NCI-H1417 (cell line): ENCODE measurements at regions not wholly inside any gene's neighbourhood (a gene's known extent, or its start where the extent isn't known, plus 50 kb on each side); places are given as distances from the start of the nearest gene placed in this dataset.

Experiments used
- DNase-seq, 3 experiments: peaks; one replicate each; lab custom pipeline; 2025; lab: John Stamatoyannopoulos, UW

DNA sequence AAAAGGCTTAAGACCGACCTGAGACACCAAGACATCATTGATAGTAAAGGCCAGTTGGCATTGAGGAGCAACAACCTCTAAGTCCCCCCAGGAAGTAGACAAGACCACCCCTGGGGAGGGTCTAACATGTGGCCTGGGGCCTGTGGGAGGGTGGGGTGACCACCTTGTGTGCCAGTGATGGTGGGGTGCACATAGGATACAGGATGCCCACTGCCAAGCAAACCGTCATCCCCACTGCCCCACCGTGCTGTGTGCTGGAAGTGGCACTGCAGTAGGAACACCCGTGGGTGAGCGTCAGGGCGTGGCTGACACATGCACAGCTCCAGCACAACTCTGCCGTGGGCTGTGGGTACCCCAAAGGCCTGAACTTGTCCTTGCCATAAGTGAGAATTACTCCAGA, 84.3 kb upstream of the LGALSL start:
- no peak for DNase-seq

DNA sequence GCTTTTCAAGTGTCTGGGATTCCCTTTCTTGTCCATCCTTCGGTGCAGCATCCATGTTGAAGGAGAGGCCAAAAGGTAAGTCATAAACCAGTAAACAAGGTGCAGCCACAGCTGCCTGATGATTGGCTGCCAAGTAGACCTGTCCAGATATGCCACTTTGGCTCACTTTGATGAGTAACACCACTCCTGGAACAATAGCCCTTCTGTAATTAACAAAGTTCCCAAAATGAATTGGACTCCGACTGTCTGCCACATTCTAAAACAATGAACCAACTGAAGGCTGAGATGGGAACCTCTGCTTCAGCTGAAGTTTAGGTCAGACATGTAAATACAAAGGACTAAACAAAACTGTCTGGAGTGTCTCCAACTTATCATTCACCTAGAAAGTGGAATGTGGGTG, 82.2 kb upstream of the LGALSL start:
- DNase-seq = no peak

DNA sequence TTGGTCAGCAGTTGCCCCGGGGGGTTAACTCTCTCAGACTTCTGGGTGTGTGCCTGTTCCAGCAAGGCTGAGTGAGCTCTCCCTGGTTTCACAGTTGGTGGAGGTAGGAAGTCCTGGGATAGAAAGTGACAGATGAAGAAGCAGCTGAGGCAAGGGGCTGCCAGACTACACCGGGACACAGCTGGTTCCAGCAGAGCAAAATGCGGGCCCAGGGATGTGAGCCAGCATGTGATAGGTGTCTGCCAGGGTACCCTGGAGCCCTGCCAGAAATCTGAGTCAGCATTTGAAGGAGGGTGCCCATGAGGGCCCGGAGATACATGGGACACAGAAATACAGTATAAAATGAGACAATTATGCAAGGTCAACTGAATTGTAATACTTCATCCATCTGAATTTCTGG, 79.3 kb upstream of the LGALSL start:
- DNase-seq = no peak

DNA sequence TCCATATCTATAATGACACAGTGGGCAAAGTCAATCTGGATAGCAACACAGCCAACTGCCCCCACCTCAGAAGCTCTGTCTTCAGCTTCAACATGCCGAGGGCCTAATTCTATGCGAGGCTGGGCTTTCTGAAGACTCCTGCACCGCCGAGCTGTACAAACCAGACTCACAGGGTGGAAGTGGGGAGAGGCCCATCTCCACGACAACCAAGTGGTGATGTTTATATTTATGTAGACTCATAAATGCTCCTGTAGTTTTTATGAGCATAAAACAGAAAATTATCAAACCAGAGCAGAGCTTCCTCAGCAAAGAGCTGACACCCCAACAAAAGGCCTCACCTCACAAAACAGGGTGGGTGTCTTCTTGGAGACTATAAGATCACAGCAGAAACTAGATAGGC, 77.0 kb upstream of the LGALSL start:
- DNase-seq = peak in 1 of 3 experiments; percentile 17

DNA sequence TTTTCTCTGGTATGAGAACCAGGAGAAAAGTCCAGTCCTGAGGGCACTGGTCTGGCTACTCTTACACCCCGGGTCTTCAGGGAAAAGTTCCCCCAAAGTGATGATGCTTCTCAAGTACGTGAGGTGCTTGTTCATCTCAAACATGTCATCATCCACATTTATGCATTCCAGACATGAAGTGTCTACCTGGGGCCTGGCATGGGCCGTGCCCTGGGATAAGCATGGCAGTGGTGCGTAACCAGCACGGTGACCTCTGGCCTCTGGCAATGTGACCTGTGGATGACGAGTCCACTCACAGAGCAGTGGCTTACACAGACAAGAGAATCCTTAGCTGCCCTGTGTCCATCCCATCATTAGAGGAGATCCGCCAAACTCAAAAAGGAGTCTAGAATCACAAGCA, 74.8 kb upstream of the LGALSL start:
- no peak for DNase-seq

DNA sequence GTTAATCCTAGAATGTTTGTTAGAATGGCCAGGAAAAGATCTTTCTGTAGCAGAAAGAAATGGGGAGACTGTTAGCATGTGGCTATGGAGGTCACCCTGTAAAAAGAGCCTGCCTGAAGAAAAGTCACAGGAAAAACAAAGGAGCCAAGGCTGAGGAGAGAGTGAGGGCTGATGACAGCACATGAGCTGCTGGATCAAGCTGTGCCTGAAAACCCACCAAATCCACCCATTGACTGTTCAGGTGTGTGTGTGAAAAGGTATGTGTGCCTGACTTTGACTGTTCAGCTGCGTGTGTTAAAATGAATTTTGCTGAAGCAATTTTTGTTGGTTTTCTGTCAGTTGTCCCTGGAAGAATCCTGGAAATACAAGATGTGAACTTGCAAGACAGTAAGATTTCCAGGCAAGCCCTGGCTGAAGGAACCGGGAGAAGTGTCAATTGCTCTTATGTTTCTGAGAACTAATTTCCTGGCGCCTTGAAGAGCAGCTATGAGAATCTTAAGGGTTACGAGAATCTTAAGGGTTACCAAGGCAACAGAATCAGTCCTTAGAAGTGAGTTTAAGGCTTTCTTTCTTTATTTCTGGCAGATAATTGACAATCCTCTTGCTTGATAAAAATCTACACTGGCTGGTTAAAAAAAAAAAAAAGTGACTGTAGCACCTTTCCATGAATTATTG, 73.0 kb upstream of the LGALSL start:
- DNase-seq = no peak

DNA sequence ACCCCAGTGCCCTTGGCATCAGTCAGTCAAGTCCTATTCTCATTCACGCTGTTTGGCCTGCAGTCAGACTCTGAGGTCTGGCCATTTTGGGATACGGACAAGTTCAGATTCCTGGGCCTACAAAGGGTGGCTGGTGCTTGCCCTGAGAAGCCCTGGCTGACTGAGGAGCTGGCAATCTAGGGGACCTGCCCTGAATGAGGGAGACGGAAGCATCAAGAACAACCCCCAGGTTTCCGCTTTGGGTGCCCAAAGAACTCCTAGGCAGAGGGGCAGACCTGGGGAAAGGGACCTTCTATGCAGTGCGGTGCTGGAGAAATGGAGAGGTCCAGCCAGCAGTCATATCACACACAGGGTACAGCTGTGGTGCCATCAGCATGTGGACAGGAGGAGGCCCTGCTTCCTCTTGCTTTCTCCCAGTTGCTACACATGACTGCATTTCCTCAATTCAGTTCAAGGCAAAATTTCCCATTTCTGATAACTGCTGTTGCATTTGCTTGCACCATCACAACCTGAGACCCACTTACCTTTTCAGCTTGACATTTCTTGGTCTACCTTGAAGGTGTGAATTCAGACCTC, 70.9 kb upstream of the LGALSL start:
- DNase-seq = no peak

DNA sequence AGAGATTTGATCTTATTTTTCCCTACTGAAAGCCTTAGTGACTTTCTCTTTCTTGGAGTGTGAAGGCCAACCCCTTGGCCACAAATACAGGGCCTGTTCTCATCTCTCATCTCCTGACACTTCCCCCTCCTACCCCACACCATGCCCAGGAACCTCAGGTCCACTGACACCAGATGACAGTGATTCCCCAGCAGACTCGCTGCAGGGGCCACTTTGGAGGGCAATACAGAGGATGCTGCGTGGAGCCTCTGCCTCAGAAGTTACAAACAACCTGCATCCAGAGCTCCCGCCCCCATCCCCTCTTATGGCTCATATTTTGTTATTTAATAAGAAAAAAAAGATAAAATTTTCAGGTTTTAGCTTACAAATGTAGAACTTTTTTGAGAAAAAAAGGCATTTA, 70.1 kb upstream of the LGALSL start:
- DNase-seq = no peak

DNA sequence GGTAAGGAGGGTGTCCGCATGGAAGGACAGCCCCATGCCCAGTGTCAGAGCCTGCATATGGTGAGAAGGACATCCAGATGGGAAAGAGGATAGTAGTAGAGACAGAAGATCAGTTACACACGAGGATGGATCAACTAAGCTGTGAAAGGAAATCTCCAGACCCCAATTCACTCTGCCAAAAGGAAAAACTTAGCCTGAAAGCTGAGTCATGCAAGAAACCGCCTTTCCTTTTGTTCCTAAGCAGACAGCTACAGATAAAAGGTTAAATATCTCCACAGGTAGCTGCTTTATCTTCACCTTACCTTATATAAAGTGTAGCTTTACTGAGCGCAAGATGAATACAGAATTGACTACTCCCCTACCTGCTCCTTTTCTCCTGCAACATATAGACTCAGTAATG, 67.3 kb upstream of the LGALSL start:
- DNase-seq = no peak

DNA sequence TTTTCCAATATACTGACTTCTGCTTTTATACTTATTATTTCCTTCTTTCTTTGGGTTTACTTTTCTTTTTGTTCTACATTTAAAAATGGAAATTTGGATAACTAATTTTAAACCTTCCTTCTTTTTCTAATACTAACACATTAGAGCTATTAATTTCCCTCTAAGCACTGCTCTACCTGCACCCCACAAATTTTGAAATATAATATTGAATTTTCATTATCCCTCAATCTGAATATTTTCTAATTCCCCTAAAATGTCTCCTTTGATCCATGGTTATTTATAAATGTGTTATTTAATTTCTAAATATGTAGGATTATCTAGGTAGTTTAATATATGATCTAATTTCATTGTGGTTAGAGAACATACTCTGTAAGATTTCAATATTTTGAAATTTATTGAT, 63.4 kb upstream of the LGALSL start:
- DNase-seq = no peak

DNA sequence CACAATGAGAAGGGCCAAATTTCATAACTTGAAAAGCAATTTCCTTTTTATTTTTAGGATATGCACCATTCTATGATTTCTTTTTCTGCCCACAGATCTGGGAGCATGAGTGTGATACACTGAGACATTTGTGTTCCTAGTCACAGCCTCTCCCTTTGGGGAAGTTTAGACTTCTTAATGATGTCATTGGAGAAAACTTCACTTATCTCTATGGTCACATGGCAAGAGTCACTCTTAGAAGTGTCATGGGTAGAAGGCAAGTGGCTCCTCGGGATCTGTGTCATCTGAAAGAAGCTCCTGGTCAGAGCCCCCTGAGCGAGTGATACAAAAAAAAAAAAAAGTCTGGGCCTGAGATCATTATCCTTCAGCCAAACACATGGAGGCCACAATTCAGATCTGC, 62.5 kb upstream of the LGALSL start:
- no peak for DNase-seq

DNA sequence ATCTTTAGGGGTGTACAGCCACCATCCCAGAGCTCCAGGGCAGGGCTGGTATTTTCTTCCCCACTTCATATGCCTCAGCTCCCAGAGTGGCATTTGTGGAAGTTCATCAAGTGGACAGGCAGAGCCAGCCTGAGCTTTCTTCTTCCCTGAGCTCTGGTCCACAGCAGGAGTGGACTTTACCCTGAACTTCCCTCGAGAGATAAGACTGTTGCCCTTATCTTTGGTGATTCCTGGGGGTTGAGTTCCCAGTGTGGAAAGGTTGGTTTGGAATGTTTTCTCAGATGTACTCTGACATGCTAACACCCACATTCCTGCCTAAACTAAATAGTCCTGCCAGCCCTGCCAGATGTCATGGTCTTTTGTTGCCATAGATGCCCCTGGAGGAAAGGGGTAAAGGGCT, 62.0 kb upstream of the LGALSL start:
- no peak for DNase-seq

DNA sequence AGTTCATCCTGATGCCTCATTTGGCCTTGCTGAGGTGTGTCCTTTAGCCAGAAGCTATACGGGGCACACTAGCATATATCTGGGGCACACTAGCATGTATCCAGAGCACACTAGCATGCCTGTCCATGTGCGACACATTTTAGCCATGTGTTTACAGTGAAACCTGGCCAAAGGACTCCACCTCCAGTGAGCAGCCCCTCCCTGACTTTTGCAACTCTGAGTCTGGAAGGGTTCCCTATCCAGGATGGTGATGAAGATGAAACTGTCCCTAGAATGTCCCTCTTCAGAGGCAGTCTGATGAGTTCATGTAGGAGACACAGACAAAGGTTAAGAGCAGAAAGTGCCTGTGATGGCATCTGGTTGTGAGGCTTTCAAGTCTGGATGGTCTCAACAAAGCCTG, 61.4 kb upstream of the LGALSL start:
- DNase-seq = no peak

DNA sequence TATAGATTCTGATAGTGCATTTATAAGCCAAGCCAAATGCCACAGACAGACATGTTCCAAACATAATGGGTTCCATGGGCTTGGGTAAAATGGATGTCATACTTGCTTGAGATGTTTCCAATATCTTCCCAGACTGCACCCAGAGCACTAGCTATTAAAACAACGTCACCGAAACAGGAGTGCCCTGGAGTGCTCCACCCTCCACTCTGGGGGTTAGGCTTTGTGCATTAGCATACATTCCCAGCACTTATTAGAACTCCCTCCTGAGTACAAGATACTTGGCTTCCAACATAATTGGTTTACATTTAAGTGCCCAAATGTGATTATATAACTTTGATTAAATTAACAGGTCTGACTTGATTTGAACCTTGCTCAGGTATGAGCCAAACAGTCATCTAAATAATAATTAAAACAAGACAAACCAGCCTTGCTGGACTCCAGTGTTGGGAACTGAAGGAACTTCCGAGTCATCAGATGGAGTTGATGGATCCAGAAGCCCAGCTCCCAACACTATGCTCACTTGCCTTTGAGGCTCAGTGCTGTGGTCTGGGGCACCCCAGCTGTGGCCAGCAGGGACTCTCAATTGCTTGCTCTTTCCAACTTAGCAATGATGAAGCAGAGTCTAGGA, 60.5 kb upstream of the LGALSL start:
- DNase-seq = no peak

DNA sequence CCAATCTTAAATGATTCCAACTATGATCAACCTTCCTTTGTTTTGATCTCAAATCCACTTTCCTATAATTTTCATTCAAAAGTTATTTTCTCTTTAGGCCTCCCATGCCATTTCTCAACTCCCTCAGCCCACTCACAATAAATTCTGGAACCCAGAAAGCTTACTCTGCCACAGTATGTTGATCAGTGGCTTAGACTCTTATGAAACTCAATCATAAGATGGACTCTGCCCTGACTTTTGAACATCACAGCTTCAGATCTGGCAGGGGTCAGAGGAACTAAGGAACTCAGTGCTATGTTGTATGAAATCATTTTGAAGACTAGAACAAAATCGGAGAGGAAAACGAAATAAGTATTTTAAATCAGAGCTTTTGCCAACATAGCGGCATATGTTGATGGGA, 59.8 kb upstream of the LGALSL start:
- DNase-seq = no peak

DNA sequence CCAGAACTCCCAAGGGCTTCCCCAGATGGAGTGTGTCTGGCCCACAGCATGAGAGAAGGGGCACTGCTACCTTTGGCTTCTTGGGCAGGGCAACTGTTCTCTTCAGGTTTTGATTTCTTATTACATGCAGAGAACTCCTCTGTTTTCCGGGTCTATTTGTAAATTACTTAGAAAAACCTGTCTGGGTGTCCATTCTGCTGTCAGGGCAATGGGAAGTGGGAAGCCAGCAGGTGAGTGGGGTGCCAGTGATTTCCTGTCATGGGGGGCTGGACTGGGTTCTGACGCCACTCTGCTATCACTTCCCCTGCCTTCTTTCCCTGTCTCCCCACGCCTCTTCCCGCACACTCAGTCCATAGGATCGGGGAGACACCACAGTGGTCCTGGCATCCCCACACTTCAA, 58.0 kb upstream of the LGALSL start:
- no peak for DNase-seq

DNA sequence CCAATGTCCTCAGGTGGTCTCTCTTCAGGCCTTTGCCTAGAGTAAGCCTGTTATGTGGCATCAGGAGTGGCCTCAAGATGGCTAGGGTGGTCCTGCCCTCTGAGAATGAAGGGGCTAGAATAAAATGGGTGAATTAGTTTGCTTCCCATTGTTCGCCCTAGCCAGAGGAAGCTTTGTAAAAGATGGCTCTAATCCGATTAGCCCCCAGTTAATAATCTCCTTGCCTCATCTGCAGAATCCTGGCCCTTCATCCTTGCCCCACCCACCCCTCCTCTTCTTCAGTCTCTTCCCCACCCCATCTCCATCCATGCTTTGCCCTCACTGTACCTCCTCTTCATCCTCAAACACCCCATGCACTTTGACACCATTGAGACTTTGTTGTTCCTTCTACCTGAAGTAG, 57.4 kb upstream of the LGALSL start:
- no peak for DNase-seq

DNA sequence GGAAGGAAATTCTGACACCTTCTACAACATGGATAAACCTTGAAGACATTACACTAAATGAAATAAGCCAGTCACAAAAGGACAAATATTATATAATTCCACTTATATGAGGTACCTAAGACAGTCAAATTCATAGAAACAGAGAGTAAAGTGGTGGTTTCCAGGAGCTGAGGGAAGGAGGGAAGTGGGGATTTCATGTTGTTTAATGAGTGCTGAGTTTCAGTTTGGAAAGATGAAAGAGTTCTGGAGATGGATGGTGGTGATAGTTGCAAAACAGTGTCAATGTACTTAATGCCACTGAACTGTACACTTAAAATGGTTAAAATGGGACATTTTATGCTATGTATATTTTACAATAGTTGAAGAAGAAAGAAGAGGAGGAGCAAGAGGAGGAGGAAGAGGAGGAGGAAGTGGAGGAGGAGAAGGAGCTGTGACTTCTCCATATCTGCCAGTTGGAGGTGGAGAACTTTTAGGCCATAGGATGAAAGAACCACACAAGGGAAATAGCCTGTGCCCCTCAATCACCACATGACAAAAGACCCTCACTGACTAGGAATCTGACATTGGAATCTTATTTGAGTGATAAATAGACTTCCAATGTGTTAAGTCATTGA, 55.3 kb upstream of the LGALSL start:
- no peak for DNase-seq

DNA sequence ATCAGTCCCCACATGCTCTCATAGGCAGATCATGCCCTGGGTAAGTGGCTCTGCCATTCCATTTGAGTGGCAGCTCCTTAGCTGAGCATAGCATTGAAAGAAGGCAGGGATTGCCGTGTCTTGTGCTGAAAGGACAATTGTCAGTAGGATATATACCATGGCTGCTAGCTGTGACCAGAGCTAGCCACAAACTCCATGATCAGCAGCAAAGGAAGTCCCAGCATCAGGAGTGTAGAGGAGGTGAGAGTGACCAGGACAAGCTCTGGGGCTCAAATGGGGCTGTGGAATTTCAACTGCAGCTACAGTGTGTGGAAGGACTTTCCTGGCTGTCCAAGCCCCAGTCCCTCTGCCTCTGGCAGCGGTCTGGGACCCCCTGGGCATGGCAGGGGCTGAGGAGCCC, 54.4 kb upstream of the LGALSL start:
- DNase-seq = no peak

DNA sequence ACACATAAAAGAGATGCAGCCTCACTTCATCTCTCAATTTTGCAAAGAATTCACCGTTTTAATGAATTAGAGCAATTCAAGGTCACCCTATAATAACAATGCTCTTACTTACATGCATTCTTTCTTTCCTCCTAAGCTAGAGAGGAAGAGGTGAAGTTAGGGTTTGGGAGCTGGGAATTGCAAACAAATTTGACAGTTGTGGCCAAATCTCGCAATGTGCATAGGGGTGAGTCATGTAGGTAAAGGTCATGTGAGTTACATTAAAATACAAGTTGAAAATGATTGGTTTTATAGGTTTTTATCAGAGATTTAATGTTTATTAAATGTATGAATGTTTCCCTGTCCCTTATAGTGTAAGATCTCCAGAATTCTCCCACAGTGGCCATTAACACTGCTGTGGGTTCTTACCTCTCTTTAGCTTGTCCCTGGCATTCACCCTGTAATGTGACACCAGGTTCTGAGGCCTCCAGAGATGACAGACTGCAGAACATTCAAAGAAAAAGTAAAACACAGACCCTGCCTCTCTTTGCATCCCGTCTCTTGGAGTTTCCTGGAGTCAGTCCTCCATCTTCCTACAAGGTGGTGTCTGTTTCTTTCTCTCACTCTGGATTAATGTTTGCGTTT, 53.7 kb upstream of the LGALSL start:
- no peak for DNase-seq

DNA sequence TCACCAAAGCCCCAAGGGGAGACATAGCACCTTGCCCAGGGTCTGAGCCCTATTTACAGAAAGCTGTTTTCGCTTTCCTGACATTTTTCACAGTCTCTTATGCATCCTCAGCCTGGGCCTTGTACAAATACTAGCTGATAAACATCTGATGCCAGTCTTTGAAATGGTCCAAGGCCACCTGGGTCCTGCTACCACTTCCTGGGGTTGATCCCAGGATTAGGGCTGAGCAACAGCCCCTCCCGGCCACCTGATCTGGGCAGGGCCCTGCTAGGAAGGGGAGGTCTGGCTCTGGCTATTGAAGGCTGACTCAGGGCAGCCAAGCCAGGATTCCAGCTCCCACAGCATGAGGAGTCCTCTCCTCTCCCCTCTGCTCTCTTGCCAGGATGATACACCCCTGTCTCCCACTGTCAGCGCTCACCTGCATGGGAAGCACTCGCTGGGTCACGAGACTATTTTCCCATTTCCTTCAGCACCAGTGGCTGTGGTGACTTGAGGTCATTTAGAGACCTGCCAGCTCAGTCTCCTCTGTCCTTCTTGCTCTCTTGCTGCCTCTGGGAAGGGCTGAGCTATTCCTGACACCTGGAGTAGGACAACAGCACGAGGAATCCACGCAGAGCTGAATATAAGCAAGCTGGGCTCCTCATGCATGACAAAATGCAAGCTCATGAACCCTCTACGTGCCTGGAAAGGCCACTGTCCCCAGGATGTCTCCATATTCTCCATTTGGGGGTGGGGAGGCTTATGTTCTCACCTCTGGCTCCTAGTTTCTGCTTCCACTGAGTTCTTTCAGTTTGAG, 53.0 kb upstream of the LGALSL start:
- DNase-seq = peak; percentile 58 to 78 (median 68)

DNA sequence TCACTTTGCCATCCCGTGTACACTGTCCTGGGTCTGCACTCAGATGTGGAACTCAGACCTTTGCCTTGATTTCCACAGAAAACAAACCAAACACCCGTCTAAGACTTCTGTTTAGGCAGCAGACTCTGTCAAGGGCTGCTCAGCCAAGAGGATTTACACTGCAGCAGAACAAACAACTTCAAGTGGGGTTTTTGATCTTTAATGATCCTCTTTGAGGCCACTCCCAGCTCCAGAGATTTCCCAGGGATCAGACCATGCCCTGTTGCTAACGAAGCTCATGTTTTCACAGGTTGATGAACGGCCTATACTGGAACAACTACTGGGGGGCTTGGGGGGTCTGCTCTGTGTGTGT, 52.5 kb upstream of the LGALSL start:
- peak; percentile 68 to 93 (median 80) for DNase-seq
